CD4-positive, alpha-beta T cell treated with Interleukin-12 subunit alpha and Interleukin-12 subunit beta, for 1 hour (primary cell): ENCODE measurements at regions not wholly inside any gene's neighbourhood (a gene's known extent, or its start where the extent isn't known, plus 50 kb on each side); places are given as distances from the start of the nearest gene placed in this dataset.
"Not testable (repeated sequence)": the region's sequence is repeated elsewhere in the genome, so short reads cannot be mapped to it uniquely, and the experiment has no call there.

ENCODE experiments used
- DNase-seq: peaks from one replicate; pipeline ENCODE4 v3.0.0-alpha.2; 2020

GRCh38 chr16:66084731-66085130 is 281.8 kb upstream of the CDH5 start:
- not testable (repeated sequence) for DNase-seq

DNA sequence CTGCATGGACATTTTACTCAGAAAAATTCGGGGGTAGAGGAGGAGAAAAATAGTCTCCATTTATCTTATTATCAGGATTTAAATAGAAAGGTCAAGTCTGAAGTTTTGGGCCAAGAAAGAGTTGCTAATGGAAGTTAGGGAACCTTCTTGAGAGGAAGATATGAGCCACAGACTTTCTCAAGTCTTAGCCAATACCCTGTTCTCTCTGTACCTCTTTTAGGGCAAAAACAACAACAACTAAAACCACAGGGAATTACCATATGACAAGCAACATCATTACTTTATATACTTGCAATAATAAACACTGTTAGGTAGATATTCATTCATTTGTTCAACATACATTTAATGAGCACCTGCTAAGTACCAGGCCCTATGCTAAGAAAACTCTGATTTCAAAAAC is 282.2 kb upstream of the CDH5 start:
- DNase-seq: no peak

DNA sequence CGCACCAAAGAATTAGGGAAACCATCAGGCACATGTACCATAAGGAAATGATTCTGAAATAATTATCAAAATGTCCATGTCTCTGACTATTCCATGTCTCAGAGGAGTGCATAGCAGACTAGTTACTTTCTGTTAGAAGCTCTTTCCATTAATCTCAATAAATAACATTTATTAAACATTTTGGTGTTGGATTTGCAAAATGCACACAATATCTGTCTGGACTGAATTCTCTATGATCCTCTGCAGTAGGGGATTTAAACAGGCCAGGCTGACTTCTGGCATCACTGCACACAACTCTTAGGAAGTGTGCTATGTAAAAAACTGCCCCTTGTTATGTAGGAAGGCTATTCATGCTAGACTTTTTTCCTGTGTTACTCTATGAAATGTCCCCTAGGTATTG is 283.3 kb upstream of the CDH5 start:
- DNase-seq: no peak

DNA sequence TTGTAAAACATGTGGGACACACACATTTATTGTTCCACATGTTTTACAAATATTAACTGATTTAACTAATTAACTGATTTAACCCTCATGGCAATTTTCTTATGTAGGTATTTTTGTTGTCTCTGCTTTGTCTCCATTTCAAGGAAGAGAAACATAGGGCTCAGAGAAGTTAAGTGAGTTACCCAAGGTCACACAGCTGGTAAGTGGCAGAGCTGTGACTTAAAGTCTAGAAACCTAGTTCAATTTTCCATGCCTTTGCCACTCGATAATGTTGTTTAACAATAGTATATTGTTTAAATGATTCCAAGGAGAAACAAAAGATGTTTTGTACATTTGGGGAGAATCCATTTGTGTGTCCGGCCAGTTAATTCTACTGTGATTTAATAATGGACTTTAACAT is 284.1 kb upstream of the CDH5 start:
- no peak for DNase-seq

DNA sequence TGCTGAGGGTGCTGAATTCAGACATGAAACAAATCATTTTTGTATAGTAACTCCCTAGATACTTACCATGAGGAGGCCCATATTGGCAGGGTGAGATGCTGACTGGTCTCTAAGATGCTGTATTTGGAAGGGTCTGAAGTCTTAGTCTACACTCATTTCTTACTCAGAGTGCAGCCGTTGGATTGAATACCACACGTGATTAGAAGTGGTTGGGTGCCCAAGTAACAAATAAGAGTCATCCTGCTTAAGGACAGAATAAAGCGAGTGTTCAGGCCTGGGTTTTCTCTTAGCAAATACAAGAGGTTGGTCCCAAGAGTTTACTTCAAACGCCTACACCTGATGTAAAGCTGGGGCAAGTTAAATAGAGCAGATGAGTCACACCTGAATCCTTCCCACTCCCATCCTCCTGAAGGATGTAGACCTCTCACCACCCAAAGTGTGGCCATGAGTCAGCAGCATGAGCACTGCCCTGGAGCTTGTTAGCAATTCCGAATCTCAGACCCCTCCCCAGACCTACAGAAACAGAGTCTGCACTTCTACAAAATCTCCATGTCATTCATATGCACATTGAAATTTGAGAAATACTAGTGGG is 284.6 kb upstream of the CDH5 start:
- DNase-seq: no peak

- no peak for DNase-seq
Observed at GRCh38 chr16:66079671-66080334, 286.7 kb upstream of the CDH5 start.

DNA sequence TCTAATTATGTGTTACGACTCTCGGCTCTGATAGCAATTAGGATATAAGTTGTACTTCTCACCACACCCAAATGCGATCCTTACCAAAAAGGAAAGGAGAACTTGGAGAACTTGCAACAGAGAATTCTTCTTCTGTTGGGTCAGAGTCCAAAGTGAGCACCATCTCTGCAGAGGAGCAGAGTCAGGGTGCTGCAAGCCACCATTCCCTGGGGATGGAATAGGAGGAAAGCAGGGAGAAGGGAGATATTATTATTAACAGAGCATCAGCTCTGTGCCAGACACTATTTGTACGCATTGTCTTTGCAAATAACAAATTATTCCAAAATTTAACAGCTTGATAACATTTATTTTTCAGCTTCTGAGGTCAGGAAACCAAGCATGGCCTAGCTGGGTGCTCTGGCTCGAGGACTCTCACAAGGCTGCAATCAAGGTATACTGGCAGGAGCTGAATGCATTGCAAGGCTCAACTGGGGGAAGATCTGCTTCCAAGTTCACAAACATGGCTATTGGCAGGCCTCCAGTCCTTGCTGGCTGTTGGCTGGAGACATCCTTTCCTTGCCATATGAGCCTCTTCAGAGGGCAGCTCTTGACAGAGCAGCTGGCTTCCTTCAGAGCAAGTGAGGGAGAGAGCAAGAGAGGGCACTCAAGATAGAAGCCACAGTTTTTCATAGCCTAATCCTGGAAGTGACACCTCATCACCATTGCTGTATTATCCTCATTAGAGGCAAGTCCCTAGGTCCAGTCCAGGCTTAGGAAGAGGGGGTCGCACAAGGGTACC is 296.2 kb upstream of the CDH5 start:
- no peak for DNase-seq

- no peak for DNase-seq
Observed at GRCh38 chr16:66069587-66069986, 296.9 kb upstream of the CDH5 start.

DNA sequence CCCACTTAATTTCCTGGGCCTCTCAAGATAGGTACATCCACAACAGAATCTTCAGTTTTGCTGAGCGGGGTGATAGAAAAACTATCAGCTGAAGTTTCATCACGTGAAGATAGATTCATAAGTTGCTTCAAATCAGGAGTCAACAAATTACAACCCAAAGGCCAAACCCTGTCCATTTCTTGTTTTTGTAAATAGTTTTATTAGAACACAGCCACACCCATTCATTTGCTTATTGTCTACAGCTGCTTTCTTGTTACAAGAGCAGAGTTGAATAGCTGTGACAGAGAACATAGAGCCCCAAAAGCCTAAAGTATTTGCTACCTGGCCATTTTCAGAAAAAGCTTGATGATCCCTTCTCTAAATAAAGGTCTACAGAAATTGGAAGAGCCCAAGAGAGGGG is 300.1 kb upstream of the CDH5 start:
- DNase-seq: no peak

DNA sequence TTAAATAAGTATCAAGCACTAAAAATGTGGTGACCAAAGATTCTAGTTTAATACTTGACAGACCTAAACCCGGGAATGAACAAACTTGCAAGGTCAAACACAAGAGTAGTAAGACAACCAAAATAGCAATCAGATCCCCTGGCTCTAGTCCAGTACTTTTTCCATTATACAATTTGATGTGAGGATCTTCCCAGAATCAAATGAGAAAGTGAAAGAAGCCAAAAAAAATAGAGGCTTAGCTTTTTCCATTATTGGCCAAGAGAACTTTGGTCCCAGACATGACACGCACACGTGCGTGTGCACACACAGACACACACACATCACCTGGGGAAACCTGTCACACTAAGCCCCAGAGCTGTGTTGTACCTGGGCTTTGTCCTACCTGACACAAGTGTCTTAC is 300.6 kb upstream of the CDH5 start:
- DNase-seq: no peak

DNA sequence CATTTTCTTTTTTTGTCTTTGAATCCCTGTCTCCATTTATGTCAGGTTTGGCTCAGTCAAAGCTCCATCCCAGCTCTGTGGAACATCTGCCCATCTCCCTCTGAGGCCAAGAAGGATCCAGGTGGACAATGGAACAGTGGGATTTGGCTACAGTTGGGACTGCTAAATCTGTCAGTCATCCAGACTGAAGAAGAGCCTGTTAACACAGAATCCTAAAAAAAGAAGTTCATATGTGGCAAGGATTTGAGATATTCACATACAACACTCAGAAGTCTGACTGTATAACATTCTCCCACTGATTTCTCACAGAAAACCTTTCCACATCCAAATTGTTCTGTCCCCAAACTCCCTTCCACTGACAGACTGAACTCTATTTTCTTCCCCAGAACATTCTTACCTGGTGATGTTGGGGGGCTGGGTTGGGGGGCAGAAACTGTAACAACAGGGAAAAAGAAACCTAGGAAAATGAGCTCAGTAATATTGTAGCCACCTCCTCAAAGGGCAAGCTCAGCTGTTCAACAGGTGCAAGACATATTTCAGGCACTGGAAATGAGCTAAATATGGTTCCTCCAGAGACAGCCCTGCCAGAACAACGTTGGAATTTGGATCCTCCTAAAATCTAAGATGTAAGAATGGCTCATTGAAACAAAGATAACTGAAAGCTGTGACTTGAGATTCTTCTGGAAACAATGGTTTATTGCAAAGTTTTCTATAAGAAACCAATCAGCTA is 301.5 kb upstream of the CDH5 start:
- DNase-seq: no peak

DNA sequence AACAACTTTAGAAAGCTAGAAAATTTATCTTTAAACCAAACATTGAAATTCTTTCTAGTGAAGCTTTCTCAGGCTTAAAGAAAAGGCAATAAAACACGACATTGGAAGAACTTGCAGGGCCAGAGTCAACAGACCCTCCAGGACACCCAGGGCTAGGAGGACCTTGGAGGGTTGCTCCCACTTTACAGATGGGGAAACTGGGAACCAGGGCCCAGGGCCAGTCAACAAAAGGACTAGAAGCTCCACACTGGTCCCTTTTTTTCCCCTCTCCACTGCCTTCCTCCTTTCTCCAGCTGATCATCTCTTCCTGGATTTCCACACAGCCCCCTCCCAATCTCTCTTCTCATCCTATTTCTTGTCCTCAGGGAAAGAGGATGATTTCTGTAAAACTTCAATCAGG is 307.7 kb upstream of the CDH5 start:
- DNase-seq: no peak

DNA sequence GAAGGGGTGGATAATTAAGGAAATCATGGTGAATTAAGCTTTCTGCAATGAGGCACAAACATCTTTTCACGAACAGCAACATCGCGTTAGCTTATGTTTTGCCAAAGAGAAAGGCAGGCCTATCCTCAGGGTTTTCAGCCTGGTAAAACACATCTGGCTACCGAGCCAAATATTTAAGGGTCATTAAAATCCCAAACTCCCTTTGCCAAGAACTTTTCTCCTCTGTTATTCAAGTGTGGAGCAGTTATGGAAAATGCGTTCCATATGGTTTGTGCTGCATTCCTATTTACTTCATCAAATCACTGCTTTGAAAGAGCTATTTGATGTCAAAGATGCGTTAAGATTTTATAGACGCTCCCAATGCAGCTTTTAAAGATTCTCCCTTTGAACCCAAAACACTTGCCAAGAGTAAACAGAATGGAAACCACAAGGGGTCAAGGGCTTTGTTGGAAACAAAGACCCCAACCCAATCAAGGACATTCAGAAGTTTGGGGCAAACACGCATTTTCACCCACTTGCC is 308.3 kb upstream of the CDH5 start:
- no peak for DNase-seq

GRCh38 chr16:66057057-66057456 is 309.4 kb upstream of the CDH5 start:
- DNase-seq: no peak

GRCh38 chr16:66054095-66054494 is 312.4 kb upstream of the CDH5 start:
- no peak for DNase-seq

GRCh38 chr16:66052745-66053144 is 313.7 kb upstream of the CDH5 start:
- DNase-seq: no peak

DNA sequence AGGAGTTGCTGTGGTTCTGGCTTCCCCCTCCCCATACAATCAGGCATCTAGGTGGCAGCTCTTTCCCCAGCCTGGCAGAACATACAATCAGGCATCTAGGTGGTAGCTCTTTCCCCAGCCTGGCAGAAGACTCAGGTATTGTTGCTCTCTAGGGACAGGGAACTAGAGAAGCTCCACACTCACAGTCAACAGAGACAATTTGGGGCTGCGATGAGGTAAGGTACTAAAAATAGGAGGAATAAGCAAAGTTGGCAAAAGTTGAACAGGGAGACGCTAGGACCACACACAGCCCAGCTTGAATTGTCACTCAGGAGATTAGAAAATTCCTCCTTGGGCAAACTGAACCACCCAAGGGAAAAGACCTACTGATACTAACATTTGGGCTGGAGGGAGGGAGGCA is 315.5 kb upstream of the CDH5 start:
- no peak for DNase-seq

- DNase-seq: no peak
Observed at GRCh38 chr16:66049865-66050264, 316.6 kb upstream of the CDH5 start.

DNA sequence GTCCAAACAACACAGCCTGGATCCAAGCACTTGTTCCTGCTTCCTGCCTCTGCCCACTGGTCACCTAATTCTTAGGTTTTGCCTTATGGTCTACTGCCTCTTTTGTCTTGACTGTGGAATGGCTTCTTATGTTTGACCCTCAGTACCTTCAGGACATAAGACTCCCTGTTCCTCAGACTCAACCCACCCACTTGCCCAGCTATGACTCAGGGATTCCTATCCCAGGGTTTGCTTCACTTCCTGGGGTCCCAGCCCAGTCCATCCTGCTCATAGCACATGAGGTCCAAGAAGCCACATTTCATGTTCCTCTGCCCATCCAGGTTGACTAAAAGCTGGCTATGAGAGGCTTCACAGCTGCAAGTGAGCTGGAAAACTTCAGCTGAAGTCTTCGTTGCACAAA is 320.9 kb upstream of the CDH5 start:
- no peak for DNase-seq

DNA sequence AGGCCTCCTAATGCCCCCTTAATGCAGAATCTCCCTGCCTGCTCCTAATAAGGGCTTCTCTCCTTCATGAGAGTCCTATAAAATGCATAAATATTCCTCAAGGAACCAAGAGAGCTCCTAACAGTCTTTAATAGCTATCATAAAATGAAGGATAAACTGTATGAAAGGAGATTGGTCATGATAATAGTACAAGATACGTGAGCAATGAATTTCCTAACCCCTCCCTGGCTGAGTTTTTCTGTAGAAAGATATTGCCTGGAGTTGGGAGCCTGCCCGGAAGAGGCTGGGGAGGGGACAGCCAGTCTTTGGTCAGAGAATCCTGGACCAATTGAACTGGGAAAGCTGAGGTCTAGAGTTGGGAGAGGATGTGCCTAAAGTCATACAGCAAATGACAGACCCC is 321.9 kb upstream of the CDH5 start:
- DNase-seq: no peak

- DNase-seq: no peak
Observed at GRCh38 chr16:66044089-66044488, 322.4 kb upstream of the CDH5 start.

DNA sequence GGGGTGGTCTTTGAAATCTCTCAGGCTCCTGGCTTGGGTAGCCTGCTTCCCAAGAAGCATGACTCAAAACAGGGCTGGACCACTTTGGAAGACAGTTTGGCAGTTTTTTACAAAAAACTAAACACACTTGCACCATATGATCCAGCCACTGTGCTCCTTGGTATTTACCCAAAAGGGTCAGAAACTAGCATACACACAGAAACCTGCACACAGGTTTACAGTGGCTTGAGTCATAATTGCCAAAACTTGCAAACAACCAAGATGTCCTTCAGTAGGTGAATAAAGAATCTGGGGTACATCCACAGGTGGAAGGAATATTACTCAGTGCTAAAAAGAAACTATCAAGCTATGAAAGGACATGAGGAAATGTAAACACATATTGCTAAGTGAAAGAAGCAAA is 323.2 kb upstream of the CDH5 start:
- no peak for DNase-seq

DNA sequence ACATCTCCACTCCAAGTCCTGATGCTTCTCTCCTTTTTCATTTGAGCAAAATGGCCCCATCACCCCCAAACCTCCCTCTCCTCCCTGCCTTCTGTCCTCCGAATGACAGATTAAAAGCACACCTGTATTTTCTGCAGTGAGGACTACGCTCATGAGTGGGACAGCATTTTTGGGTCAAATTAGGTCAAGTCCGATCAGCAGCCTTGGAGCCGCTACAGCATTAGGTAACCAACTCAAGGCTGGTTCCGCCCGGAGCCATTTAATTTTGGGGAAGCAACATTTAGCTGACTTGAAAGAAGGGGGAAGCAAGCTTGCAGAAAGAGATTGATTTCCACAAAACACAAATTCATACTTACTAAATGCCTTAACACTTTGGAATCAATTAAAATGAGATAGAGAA is 324.1 kb upstream of the CDH5 start:
- no peak for DNase-seq

DNA sequence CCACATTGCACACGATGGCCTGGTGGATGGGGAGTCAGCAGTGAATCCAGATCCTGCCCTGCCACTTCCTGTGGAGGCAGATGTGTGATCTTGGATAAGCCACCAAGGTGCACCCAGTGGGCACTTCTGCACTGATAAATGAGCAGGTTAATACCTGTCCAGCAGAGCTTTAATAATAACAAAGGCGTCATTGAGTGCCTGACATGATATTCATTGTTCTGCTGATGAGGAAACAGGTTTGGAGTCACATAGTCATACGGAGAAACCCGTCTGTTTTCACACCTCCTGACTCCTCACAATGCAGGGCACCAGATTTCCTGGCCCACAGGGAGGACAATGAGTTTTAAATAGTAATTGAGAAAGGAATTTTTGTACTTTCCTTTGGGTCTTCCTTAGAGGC is 324.6 kb upstream of the CDH5 start:
- no peak for DNase-seq
